ENCODE measurements at regions not wholly inside any gene's neighbourhood (a gene's known extent, or its start where the extent isn't known, plus 50 kb on each side); places are given as distances from the start of the nearest gene placed in this dataset.

DNA sequence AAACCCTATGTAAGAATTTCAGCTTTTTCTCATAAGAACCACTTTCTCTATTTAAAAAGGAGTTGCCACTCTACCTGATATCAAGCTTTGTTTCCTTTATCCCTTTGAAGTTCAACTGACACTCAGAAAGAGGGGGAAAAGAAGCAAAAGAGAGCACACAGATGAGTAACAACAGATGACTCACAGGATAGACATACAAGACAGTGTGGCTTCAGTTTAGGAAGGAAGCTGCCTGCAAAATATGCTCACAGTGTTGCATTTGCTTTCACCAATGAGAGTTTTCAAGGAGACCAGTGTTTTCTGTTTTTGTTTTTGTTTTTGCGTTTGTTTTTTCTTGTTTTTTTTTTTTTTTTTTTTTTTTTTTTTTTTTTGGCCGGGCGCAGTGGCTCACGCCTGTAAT is 1181.6 kb downstream of the DNAJB9 start:
- TF ChIP-seq POLR2A (IDR thresholded peaks at IDR 0.05), result no peak
- TF ChIP-seq, protein P1, sequence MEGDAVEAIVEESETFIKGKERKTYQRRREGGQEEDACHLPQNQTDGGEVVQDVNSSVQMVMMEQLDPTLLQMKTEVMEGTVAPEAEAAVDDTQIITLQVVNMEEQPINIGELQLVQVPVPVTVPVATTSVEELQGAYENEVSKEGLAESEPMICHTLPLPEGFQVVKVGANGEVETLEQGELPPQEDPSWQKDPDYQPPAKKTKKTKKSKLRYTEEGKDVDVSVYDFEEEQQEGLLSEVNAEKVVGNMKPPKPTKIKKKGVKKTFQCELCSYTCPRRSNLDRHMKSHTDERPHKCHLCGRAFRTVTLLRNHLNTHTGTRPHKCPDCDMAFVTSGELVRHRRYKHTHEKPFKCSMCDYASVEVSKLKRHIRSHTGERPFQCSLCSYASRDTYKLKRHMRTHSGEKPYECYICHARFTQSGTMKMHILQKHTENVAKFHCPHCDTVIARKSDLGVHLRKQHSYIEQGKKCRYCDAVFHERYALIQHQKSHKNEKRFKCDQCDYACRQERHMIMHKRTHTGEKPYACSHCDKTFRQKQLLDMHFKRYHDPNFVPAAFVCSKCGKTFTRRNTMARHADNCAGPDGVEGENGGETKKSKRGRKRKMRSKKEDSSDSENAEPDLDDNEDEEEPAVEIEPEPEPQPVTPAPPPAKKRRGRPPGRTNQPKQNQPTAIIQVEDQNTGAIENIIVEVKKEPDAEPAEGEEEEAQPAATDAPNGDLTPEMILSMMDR (IDR thresholded peaks at IDR 0.05), result no peak
